NCI-H446 (cell line): ENCODE measurements at regions not wholly inside any gene's neighbourhood (a gene's known extent, or its start where the extent isn't known, plus 50 kb on each side); places are given as distances from the start of the nearest gene placed in this dataset.
"Not testable (repeated sequence)": the region's sequence is repeated elsewhere in the genome, so short reads cannot be mapped to it uniquely, and the experiment has no call there.

Experiments
- DNase-seq, 2 experiments: peaks; one replicate each; lab custom pipeline; 2025; lab: John Stamatoyannopoulos, UW

GRCh38 chr10:130351466-130352290 is 215.5 kb downstream of the GLRX3 start:
- no peak for DNase-seq

DNA sequence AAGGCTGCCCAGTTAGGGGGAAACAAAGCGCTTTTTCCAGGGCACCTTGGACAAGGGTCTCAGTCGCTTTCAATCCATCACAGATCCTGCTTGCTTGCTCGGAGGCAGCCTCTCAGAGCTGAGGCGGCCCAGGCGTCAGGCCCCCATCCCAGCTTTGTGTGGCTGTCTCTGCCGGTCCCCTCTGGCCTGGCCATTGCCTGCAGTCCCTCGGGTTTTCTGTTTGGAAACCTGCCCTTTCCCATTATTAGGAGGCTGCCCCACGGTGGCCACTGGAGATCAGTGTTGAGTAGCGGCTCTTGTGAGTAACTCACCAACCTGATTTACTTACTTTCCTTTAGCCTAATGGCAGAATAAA is 216.1 kb downstream of the GLRX3 start:
- no peak for DNase-seq

- no peak for DNase-seq
Observed at GRCh38 chr10:130353928-130354572, 217.9 kb downstream of the GLRX3 start.

DNA sequence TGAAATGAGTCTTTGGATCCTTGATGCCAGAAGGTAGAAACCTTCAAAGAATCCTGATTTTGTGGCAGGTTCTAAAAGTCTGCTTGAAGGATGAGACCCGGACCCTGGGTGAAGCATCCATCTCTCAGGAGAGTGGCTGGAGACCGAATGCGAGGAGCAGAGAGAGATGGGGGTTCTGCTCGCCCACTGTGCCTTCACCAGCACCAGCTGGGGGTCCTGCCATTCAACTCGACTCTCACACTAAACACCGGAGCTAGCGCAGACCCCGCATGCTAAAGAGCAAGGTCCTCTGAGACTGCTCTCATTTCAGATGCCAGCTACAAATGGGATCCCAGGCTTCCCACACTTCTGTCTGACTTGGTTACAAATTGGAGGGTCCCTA is 218.4 kb downstream of the GLRX3 start:
- no peak for DNase-seq

DNA sequence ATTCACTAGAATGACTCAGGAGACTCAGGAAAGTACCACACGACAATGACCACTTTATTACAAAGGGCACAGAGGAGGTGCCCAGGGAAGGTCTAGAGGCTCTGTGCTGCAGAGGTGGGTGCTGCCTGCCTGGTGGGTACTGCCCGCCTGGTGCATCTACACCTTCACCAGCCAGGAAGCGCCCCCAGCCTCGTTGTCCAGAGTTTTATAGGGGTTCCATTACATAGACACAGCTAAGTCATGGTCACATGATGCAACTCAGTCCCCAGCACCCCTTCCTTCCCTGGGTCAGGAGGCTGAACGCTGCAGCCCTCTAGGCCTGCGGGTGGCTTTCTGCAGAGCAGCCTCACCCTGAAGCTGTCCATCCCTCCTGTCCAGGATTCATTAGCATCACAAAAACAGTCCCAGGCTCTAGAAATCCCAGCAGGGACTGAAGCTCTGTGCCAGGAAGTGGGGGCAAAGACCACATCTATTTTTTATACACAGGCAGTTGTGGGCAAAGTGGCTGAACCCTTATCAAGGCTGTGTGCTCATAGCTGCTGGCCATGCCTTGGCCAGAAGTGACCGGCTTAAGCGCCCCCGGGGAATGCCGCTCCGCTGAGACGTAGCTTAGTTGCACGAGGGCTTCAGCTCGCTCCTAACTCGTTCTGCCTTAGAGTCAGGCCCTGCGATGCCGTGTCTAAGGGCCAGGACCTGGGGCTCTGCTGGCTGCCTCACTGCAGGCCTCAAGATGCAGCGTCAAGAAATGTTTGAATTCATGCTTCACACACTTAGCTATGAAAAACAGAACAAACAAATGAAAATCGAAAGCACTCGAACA is 219.0 kb downstream of the GLRX3 start:
- no peak for DNase-seq

GRCh38 chr10:130356429-130356828 is 220.2 kb downstream of the GLRX3 start:
- not testable (repeated sequence) for DNase-seq

GRCh38 chr10:130357226-130357625 is 221.0 kb downstream of the GLRX3 start:
- DNase-seq = no peak

GRCh38 chr10:130357951-130358350 is 221.8 kb downstream of the GLRX3 start:
- no peak for DNase-seq

DNA sequence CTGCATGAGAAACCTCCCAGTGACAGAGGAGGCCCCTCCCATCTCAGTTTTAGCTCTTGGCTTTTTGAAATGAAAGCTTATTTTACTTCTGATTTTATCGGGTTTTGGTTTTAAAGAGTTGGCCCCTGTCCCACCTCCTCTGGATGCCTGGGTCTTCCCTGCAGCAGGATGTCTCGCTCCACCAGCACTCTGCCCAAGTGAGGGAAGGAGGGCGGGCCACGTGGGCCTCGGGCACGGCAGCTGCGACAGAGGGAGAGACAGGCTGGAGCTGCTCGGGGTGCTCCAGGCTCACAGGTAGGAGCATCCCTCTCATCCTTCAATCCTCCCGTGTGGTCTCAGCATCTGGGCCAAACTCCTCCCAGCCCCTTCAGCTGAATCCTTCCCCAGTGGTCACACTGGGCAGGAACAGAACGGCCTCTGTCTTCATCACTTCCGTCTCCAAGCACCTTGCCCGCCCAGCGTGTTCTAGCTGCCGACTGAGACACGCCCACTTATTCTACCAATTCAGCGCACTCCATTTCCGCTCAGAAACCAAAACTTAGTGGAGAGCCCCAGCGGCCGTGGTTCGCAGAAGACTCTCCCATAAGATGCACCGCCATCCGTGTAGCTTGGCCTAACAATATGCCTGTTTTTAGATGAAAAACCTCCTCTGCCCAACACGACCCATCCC is 222.9 kb downstream of the GLRX3 start:
- no peak for DNase-seq

- DNase-seq = no peak
Observed at GRCh38 chr10:130359711-130360110, 223.5 kb downstream of the GLRX3 start.

DNA sequence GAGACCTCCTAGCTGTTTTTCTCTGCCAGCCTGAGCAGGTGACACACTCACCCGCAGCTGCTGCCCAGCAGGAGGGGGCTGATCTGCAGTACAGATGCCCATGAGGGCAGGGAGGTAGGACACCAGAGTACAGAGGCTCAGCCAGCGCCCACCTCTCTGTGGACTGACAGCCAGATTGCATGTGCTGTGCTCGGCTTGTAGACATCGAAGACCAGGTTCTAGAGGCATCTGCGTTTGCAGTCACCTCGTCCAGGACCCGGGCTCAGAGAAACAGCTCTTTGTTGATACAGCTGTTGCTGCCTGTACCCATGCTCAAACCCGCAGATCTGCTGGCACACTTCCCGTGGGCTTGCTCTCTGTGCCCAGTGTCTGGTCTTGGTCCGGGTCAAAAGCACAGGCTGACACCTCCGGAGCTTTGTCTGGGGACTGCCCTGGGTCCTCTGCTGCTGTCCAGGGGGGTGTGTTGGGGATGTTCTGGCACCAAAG is 224.7 kb downstream of the GLRX3 start:
- no peak for DNase-seq

DNA sequence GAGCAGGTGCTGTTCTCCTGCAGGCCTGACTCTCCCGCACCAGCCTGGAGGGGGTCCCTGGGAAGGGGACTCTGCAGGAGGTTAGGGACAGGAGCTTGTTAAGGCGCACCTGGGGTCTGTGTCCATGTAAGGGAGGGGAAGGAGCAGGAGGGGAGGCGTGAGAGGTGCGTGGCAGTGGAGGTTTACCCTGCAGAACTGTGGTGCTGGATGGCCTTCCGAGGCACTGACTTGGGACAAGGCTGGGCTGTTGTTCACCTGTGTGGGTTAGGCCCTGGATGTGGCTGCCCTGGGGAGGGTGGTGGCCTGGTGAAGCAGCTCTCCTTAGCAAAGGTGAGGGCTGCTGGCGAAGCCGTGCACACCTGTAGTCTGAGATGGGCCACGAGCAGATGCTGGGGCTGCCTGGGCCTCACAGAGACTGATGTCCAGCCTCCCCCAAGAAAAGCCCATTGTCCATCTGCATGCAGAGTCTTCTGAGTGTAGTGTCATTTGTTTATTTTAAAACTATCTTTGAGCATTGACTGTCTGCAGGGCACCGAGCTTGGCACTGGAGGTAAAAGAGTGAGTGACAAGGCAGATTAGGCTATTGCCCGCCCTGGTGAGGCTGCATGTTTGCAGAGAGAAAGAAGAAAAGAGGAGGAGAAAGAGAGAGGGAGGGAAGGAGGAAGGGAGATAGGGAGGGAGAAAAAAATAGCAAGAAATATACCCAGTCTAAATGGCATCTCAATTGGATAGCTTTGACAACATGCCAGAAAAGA is 225.3 kb downstream of the GLRX3 start:
- DNase-seq = no peak

GRCh38 chr10:130362308-130362761 is 226.1 kb downstream of the GLRX3 start:
- DNase-seq = no peak

GRCh38 chr10:130363051-130363450 is 226.9 kb downstream of the GLRX3 start:
- DNase-seq = no peak

DNA sequence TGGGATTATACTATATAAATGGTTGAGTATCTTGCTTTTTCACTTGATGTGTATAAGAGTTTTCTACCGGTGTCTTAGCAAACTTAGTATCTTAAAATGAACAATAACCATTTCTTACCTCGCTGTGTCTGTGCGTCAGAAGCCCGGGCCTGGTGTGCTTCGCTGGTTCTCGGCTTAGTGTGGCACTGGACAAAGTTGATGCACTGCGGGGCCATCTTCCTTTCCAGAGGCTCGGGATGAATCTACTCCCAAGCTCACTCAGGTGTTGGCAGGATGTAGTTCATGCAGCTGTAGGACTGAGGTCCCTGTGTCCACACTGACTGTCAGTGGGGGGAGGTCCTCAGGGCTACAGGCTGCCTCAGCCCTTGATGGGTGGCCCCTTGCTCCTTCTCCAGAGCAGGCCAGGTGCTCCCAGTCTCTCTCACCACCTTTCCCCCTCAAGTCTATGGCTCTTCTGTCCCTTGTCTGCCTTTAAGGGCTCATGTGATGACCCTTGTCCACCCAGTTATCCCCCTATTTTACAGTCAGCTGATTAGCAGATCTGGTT is 227.8 kb downstream of the GLRX3 start:
- no peak for DNase-seq

- DNase-seq = no peak
Observed at GRCh38 chr10:130364631-130365411, 228.6 kb downstream of the GLRX3 start.

GRCh38 chr10:130368761-130369560 is 232.8 kb downstream of the GLRX3 start:
- no peak for DNase-seq

- no peak for DNase-seq
Observed at GRCh38 chr10:130369645-130370381, 233.6 kb downstream of the GLRX3 start.

GRCh38 chr10:130370721-130371120 is 234.5 kb downstream of the GLRX3 start:
- no peak for DNase-seq
